Mesendoderm (in vitro differentiated cells): ENCODE measurements at regions not wholly inside any gene's neighbourhood (a gene's known extent, or its start where the extent isn't known, plus 50 kb on each side); places are given as distances from the start of the nearest gene placed in this dataset.

Experiments used
- DNase-seq: peaks from one replicate; pipeline ENCODE4 v3.0.0; 2013
- H2AK5ac ChIP-seq: 2 replicates; pipeline ENCODE4 v1.6.1; 2013; ENCODE audit warnings: low read length, inconsistent platforms
- H2BK120ac ChIP-seq: 2 replicates; pipeline ENCODE4 v1.6.1; 2013; ENCODE audit warnings: low read depth, mild to moderate bottlenecking, low read length, moderate library complexity, mixed read lengths
- H2BK15ac ChIP-seq: replicated peaks from 2 replicates; pipeline ENCODE4 v1.6.1; 2013; ENCODE audit warnings: low read depth, mild to moderate bottlenecking, moderate library complexity
- H2BK5ac ChIP-seq: 2 replicates; pipeline ENCODE4 v1.6.1; 2013; ENCODE audit warnings: low read length, inconsistent platforms
- H3K18ac ChIP-seq: 2 replicates; pipeline ENCODE4 v1.6.1; 2013; ENCODE audit warnings: mild to moderate bottlenecking, low read length, mixed read lengths
- H3K23ac ChIP-seq: one replicate; pipeline ENCODE4 v1.6.1; 2013; ENCODE audit warnings: low read length
- H3K27ac ChIP-seq: 2 replicates; pipeline ENCODE4 v1.5.1; 2013; ENCODE audit warnings: low read depth, mild to moderate bottlenecking, inconsistent platforms, low read length, moderate library complexity
- H3K27me3 ChIP-seq: 2 replicates; pipeline ENCODE4 v1.6.1; 2013; ENCODE audit warnings: low read length, control low read depth, mild to moderate bottlenecking, inconsistent platforms; ENCODE audit not compliant: insufficient read depth, poor library complexity
- H3K36me3 ChIP-seq: 2 replicates; pipeline ENCODE4 v1.6.1; 2013; ENCODE audit warnings: low read length, inconsistent platforms; ENCODE audit not compliant: control insufficient read depth, insufficient read depth
- H3K4ac ChIP-seq: one replicate; pipeline ENCODE4 v1.6.1; 2013; ENCODE audit warnings: low read depth, mild to moderate bottlenecking, low read length, moderate library complexity
- H3K4me1 ChIP-seq: 2 replicates; pipeline ENCODE4 v1.6.1; 2013; ENCODE audit warnings: low read depth, low read length, inconsistent platforms; ENCODE audit not compliant: control insufficient read depth
- H3K4me2 ChIP-seq: 2 replicates; pipeline ENCODE4 v1.6.1; 2013; ENCODE audit warnings: low read length
- H3K4me3 ChIP-seq: 2 replicates; pipeline ENCODE4 v1.5.1; 2013; ENCODE audit warnings: mild to moderate bottlenecking, low read length
- H3K56ac ChIP-seq: one replicate; pipeline ENCODE4 v1.6.1; 2013; ENCODE audit warnings: low read length
- H3K79me1 ChIP-seq: 2 replicates; pipeline ENCODE4 v1.6.1; 2013; ENCODE audit warnings: low read length, inconsistent platforms
- H3K79me2 ChIP-seq: 2 replicates; pipeline ENCODE4 v1.6.1; 2013; ENCODE audit warnings: mild to moderate bottlenecking, low read length; ENCODE audit not compliant: control insufficient read depth, insufficient read depth
- H3K9ac ChIP-seq: 2 replicates; pipeline ENCODE4 v1.6.1; 2013; ENCODE audit warnings: low read length, inconsistent platforms
- H4K5ac ChIP-seq: one replicate; pipeline ENCODE4 v1.6.1; 2013; ENCODE audit warnings: low read length
- H4K8ac ChIP-seq: one replicate; pipeline ENCODE4 v1.6.1; 2013; ENCODE audit warnings: low read depth, mild to moderate bottlenecking, control low read depth, low read length, moderate library complexity
- WGBS: extraction: QIAGEN DNeasy Blood & Tissue Kit; methylation state at CpG from one replicate; pipeline ENCODE4 v1.1.7; 2013; ENCODE audit warnings: low lambda C conversion rate, missing lambda C conversion rate; ENCODE audit not compliant: insufficient coverage; ENCODE audit errors: extremely low coverage; 5-methylcytosine and 5-hydroxymethylcytosine counted together

DNA sequence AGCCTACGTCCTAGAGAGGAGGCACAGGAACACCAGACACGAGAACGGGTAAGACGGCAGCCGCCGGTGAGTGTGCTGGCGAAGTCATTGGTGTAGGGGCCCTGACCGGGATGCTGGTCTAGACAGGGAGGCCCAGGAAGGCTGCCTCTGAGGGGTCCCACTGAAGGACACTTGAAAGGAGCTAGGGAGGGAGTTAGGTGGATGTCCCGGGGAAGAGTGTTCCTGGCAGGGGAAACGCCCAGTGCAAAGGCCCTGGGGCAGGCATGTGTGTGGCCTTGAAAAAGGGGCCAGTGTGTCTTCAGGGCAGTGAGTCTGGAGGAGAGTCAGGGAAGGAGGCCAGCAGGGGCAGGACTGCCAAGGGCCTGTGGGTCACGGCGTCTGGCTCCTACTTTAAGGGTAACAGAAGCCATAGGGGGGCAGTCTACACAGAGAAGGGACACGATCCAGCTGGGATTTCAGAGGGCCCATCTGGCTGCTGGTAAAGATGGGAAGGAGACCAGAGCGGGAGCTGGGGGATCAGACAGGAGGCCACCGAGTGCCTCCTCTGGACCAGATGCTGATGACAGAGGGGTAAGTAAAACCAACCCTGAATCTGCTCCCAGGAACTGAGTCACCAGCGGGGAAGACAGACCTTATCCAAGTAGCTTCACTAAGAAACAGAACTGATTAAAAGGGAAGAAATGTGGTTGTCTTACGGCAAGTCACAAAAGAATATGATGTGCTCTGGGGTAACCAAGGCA lies 115.9 kb downstream of the LITAF start:
- no peak overlapping the region for H2BK15ac ChIP-seq
- no peaks in the 10 kb centered on the region for H3K4me1 ChIP-seq
- H3K4me2 ChIP-seq: no peak overlapping the region
- no peak overlapping the region for H3K4me3 ChIP-seq
- no peaks in the 10 kb centered on the region for H3K27me3 ChIP-seq
- no peak overlapping the region for H4K5ac ChIP-seq
- no peaks in the 10 kb centered on the region for H3K79me1 ChIP-seq
- no peak overlapping the region for H4K8ac ChIP-seq
- H3K56ac ChIP-seq: no peak overlapping the region
- no peak overlapping the region for H2BK120ac ChIP-seq
- WGBS: no CpG with 5 or more reads among the region's 17 CpGs
- no peaks in the 10 kb centered on the region for H3K79me2 ChIP-seq
- no peak overlapping the region for H3K4ac ChIP-seq
- H3K36me3 ChIP-seq: no peaks in the 10 kb centered on the region
- no peak for DNase-seq
- no peak overlapping the region for H3K9ac ChIP-seq
- no peak overlapping the region for H3K23ac ChIP-seq
- H3K27ac ChIP-seq: no peak overlapping the region
- no peak overlapping the region for H2BK5ac ChIP-seq
- H3K18ac ChIP-seq: no peak overlapping the region
- no peak overlapping the region for H2AK5ac ChIP-seq

DNA sequence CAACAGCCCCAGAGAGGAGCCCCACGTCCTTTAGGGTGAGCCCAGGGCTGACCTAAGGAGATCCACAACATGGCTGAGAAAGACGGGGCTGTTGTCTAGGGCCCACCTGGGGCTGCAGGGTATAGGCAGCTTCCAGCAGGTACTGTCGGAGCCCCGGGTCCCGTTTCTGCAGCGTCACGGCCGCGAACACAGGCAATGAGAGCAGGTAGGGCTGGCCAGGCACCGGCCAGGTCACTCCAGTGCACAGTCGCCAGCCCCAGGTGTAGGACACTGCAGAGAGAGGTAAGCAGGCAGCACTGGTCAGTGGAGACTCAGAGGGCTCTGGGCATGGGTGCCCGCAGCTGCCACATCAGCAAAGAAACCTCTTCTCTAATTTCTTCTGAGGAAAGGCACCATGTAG lies 115.2 kb downstream of the LITAF start:
- no CpG with 5 or more reads among the region's 12 CpGs for WGBS
- Histone ChIP-seq H3K4me2 (no peak overlapping the region), H4K5ac (no peak overlapping the region), H3K36me3 (no peaks in the 10 kb centered on the region), H3K27ac (no peak overlapping the region), H2BK15ac (no peak overlapping the region), H3K4me3 (no peak overlapping the region), H2BK5ac (no peak overlapping the region), H3K27me3 (no peaks in the 10 kb centered on the region), H3K79me1 (no peaks in the 10 kb centered on the region), H3K23ac (no peak overlapping the region), H2BK120ac (no peak overlapping the region), H2AK5ac (no peak overlapping the region), H3K9ac (no peak overlapping the region), H3K56ac (no peak overlapping the region), H4K8ac (no peak overlapping the region), H3K4ac (no peak overlapping the region), H3K79me2 (no peaks in the 10 kb centered on the region), H3K4me1 (no peaks in the 10 kb centered on the region), H3K18ac (no peak overlapping the region)
- DNase-seq: no peak

DNA sequence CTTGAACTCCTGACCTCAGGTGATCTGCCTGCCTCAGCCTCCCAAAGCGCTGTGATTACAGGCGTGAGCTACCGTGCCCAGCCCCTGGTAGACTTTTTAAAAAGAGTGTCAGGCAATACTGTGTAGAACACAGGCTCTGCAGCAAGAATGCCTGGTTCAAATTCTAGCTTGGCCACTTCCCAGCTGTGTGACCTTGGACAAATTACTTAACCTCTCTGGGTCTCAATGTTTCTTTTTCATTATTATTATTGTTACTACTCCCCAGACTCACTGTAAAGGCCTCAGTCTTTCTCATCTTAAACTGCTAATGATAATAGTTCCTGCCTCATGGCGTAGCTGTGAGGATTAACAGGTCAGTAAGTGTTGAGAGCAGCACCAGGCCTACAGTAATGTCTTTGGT lies 114.3 kb downstream of the LITAF start:
- no peak for DNase-seq

DNA sequence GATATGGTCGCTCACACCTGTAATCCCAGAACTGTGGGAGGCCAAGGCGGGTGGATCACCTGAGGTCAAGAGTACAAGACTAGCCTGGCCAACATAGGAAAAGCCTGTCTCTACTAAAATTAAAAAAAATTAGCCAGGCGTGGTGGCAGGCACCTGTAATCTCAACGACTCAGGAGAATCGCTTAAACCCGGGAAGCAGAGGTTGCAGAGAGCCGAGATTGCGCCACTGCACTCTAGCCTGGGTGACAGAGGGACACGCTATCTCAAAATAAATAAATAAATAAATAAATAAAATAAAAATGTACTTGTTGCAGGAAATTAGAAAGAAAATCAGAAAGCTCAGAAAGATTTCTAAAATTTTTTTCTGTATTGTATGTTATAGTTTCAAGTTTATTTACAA lies 113.9 kb downstream of the LITAF start:
- Histone ChIP-seq H3K27me3 (no peaks in the 10 kb centered on the region), H2AK5ac (no peak overlapping the region), H3K4me2 (no peak overlapping the region), H3K9ac (no peak overlapping the region), H2BK15ac (no peak overlapping the region), H3K4me3 (no peak overlapping the region), H3K18ac (no peak overlapping the region), H4K5ac (no peak overlapping the region), H3K4me1 (no peaks in the 10 kb centered on the region), H3K79me2 (no peaks in the 10 kb centered on the region), H3K56ac (no peak overlapping the region), H3K36me3 (no peaks in the 10 kb centered on the region), H3K23ac (no peak overlapping the region), H2BK5ac (no peak overlapping the region), H2BK120ac (no peak overlapping the region), H4K8ac (no peak overlapping the region), H3K27ac (no peak overlapping the region), H3K79me1 (no peaks in the 10 kb centered on the region), H3K4ac (no peak overlapping the region)
- DNase-seq: no peak
- no CpG with 5 or more reads among the region's 9 CpGs for WGBS

More for the DNA sequence above, 114.3 kb downstream of the LITAF start:
- Histone ChIP-seq H4K5ac (no peak overlapping the region), H3K4me3 (no peak overlapping the region), H3K79me2 (no peaks in the 10 kb centered on the region), H3K18ac (no peak overlapping the region), H3K9ac (no peak overlapping the region), H3K4me1 (no peaks in the 10 kb centered on the region), H2AK5ac (no peak overlapping the region), H3K56ac (no peak overlapping the region), H4K8ac (no peak overlapping the region), H3K4me2 (no peak overlapping the region), H3K79me1 (no peaks in the 10 kb centered on the region), H3K23ac (no peak overlapping the region), H2BK5ac (no peak overlapping the region), H3K36me3 (no peaks in the 10 kb centered on the region), H3K27me3 (no peaks in the 10 kb centered on the region), H3K27ac (no peak overlapping the region), H2BK15ac (no peak overlapping the region), H2BK120ac (no peak overlapping the region), H3K4ac (no peak overlapping the region)
- WGBS: no CpG with 5 or more reads among the region's 4 CpGs

DNA sequence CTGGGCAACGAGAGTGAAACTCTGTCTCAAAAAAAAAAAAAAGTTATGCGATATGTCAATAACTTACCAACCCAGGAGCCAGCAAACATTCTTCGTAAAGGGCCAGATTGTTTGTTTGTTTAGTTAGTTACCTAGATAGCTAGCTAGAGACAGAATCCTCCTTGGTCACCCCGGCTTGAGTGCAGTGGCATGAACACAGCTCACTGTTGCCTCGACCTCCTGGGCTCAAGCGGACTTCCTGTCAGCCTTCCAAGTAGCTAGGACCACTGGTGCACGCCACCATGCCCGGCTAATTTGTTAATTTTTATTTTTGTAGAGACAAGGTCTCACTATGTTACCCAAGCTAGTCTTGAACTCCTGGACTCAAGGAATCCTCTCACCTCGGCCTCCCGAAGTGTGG lies 113.0 kb downstream of the LITAF start:
- no peak overlapping the region for H2BK15ac ChIP-seq
- no peak overlapping the region for H3K56ac ChIP-seq
- H2BK5ac ChIP-seq: no peak overlapping the region
- no peak overlapping the region for H2AK5ac ChIP-seq
- H2BK120ac ChIP-seq: no peak overlapping the region
- H3K27ac ChIP-seq: no peak overlapping the region
- H3K9ac ChIP-seq: no peak overlapping the region
- H3K36me3 ChIP-seq: no peaks in the 10 kb centered on the region
- H3K18ac ChIP-seq: no peak overlapping the region
- H3K79me2 ChIP-seq: no peaks in the 10 kb centered on the region
- no peaks in the 10 kb centered on the region for H3K4me1 ChIP-seq
- H4K5ac ChIP-seq: no peak overlapping the region
- H3K27me3 ChIP-seq: no peaks in the 10 kb centered on the region
- no peak overlapping the region for H3K4ac ChIP-seq
- H3K23ac ChIP-seq: no peak overlapping the region
- DNase-seq: no peak
- no peak overlapping the region for H4K8ac ChIP-seq
- WGBS: no CpG with 5 or more reads among the region's 10 CpGs
- H3K4me2 ChIP-seq: no peak overlapping the region
- no peak overlapping the region for H3K4me3 ChIP-seq
- no peaks in the 10 kb centered on the region for H3K79me1 ChIP-seq
